ENCODE measurements at regions not wholly inside any gene's neighbourhood (a gene's known extent, or its start where the extent isn't known, plus 50 kb on each side); places are given as distances from the start of the nearest gene placed in this dataset.

DNA sequence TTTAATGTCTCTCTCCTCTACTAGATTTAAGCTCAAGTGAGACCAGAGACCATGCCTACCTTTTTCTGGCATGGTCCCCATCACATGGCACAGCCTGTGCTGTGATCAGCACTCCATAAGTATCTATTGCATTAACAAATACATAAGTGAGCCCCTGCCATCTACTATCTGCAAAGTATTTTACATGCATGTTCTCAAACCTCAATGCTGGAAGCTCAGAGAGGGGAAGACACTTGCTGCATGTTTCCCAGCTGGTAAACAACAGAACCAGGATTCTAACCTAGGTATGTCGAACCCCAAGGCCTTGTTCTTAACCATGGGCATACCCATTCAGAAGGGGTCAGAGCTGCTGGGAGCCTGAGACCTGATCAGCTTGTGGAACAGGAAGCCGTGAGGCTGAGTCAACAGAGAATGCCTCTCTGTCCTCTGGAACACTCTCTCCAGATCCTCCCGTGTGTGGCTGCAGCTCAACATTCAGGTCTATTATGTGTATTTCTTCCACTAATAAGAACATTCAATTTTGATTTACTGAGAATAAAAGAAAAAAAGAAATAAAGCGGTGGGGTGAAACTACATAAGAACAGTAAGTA lies 232.5 kb upstream of the MSX2 start:
- TF ChIP-seq, protein P1, sequence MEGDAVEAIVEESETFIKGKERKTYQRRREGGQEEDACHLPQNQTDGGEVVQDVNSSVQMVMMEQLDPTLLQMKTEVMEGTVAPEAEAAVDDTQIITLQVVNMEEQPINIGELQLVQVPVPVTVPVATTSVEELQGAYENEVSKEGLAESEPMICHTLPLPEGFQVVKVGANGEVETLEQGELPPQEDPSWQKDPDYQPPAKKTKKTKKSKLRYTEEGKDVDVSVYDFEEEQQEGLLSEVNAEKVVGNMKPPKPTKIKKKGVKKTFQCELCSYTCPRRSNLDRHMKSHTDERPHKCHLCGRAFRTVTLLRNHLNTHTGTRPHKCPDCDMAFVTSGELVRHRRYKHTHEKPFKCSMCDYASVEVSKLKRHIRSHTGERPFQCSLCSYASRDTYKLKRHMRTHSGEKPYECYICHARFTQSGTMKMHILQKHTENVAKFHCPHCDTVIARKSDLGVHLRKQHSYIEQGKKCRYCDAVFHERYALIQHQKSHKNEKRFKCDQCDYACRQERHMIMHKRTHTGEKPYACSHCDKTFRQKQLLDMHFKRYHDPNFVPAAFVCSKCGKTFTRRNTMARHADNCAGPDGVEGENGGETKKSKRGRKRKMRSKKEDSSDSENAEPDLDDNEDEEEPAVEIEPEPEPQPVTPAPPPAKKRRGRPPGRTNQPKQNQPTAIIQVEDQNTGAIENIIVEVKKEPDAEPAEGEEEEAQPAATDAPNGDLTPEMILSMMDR (conservative IDR thresholded peaks at IDR 0.05 in 1 of 2, IDR thresholded peaks at IDR 0.05 in 1 of 2; ENCODE audit: extremely low read depth in 1 of 2, insufficient read depth in 1 of 2, low read depth in 1 of 2, low read length in 2 of 2): no peak
- no peak for TF ChIP-seq EZH2 (IDR thresholded peaks at IDR 0.05; ENCODE audit: borderline replicate concordance, low read length)

All from mammary epithelial cell (primary cell).